DMS114 treated with DMSO at 0.1 percent for 48 hours (cell line): ENCODE measurements at regions not wholly inside any gene's neighbourhood (a gene's known extent, or its start where the extent isn't known, plus 50 kb on each side); places are given as distances from the start of the nearest gene placed in this dataset.
"Not testable (repeated sequence)": the region's sequence is repeated elsewhere in the genome, so short reads cannot be mapped to it uniquely, and the experiment has no call there.

Experiments
- DNase-seq: peaks from one replicate; lab custom pipeline; 2025; ENCODE audit not compliant: unreplicated experiment; lab: John Stamatoyannopoulos, UW

- no peak for DNase-seq
Measured at GRCh38 chr10:89944138-89944537, 242.7 kb downstream of the KIF20B start.

GRCh38 chr10:89946106-89946505, 244.7 kb downstream of the KIF20B start:
- no peak for DNase-seq

DNA sequence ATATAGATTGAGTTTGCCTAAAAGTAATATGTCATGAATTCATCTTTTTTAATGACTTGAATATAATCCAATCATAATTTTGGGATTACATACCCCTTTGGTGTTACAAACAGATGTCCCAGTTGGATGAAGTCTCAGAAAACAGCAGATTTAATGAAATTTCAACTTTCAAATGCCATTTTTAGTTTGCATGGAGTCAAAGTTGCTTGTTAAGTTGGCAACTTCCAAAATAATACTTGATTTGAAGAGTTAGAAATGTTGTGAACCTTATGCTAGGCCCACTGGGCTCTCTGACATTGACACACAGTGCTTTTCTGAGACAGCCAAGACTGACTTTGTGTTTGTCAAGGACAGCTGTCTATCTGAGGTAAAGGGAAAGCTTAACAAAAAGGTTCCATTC, 248.1 kb downstream of the KIF20B start:
- no peak for DNase-seq

DNA sequence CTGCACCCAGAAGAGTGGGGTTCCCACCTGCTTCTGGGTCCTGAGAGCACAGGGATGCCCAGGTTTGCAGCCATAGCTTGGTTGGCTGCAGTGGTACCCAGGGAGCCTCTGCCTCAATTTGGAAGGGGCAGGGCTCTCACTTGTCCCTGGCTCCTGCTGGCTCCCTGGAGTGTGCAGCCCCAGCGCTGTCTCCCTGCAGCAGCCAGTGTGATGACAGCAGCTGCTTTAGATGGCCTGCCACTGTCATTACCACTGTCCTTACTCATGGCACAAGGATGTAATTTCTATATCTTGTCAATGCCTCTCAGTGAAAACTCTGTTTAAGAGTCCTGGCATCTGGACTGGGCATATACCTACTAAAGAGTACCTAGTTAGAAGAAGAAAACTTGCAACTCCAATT, 250.9 kb downstream of the KIF20B start:
- DNase-seq, result no peak

DNA sequence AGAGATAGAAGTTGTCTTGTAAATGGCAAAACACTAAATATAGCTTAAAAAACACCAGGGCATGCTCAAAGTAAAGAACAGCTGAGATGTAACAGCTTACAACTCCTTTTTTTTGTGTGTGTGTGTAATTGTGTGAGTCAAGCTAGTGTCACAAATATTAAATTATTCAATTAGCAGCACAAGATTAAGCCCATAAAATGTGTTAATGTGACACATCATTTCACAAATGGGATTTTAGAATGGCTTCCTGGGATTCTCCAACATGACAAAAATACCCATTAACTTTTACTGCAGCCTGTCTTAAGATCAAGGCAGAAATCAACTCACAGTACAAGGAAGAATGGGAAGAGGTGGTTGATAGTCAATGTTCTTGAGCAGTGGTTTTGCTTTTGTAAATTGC, 251.4 kb downstream of the KIF20B start:
- no peak for DNase-seq

- DNase-seq, result no peak
Measured at GRCh38 chr10:89954061-89954460, 252.7 kb downstream of the KIF20B start.

GRCh38 chr10:89954787-89955566, 253.6 kb downstream of the KIF20B start:
- no peak for DNase-seq

DNA sequence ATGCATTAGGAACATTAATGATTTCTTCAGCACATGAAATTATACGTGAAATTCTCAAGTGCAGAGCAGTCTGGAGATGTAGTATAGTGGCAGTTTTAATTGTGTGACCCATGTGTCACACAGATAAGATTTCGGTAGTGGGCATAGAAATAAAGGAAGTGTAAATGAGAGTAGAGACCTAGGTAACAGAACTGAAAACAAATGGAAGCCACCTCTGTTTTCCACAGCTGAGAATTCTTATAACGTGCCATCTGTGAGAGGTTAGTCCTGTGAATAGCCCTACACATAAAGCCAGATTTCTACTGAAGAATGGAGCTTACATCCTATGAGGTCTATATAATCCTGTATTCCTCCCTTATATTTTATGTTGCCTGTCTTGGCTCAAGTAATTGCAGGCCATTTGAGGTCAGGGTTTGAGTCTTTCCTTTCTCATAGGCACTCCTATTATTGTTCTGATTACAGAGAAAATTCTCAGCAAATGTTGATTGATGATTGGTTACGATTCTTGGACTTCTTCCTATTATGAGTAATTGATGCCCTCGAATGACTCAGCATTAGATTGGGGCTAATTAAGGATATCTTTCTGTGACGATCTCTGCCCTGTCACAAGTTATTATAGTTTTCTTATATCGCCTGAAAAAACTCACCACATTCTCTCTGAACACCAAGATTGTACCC, 258.2 kb downstream of the KIF20B start:
- no peak for DNase-seq

DNA sequence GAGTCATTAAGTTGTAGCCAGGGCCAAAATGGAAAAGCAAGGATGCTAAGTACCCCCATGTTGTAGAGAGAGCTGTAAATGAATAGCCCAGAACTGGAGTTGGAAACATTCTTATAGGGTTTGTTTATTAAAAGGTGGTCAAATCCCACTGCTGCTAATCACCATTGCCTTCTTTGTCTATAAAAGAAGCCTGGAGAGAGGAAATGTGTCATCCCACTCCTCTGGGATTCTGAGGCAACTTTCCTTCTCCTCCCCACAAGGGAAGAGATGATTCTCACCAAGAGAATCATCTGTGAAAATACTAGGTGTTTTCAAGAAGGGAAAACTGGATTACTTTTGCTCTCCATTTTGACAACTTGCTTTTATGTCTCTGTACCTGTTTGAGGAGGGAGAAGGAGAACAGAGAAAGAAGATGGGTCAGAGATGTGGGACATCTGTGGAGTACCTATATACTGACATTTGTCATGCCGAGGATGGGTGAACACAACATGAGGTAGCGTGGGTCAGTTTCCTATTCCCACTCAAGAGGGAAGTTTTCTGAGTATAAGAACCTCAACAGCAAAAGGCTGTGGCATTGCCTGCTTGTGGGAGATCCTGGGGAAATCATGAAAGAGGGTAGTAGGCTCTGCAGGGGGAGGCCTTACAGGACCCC, 262.2 kb downstream of the KIF20B start:
- no peak for DNase-seq

- DNase-seq, result no peak
Measured at GRCh38 chr10:89966211-89966610, 264.8 kb downstream of the KIF20B start.

DNA sequence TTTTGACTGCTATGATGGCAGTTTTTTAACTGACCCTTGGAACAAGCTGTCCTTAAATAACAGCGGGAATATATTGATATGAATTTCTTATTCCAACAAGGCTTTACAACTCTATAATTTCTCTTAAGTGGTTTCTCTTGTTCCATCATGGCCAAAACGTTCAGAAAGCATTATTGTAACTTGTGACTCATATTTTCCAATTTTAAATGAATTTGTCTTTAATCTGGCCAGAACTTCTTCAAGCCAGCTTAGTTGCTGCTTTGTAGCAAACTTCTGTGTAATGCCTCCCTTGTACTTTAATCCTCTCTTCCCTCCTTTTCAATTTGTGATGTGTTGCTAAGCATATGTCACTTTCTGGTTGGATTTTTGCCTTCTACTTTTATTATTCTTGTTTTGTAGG, 271.9 kb downstream of the KIF20B start:
- no peak for DNase-seq

GRCh38 chr10:89975071-89975470, 273.7 kb downstream of the KIF20B start:
- no peak for DNase-seq

DNA sequence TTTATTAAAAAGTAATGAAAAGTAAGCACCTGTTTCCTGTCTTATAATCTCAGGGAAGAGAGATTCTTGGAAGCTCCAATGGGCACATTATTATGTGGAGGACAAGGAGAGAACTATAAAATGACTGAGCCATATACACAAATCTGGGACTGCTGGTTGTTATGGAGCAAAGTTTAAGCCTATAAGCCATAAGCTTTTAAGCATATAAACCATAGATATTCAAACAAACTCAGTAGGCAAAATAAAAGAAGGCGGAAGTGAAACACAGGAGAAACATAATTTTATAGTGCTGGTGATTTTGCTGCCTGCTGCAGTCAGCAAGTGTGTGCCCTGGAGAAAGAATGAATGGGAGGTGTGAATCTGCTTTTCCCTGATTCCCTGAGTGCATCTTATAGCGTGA, 274.4 kb downstream of the KIF20B start:
- DNase-seq, result no peak

GRCh38 chr10:89978081-89978480, 276.7 kb downstream of the KIF20B start:
- DNase-seq, result no peak

DNA sequence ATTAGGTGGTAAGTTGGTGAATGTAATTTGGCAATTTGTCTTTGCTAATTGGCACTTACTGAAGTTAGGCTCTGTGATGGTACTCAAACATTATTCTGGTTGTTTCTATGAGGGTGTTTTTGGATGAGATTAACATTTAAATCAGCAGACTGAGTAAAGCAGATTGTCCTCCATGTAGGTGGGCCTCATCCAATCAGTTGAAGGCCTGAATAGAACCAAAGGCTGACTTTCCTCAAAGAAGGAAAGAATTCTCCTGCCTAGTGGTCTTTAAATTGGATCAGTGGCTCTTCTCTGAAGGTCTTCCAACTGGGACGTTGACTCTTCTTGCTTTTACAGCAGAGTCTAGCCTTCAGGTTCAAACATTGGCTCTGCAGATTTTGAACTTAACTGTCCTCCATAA, 278.3 kb downstream of the KIF20B start:
- DNase-seq, result no peak

- DNase-seq, result no peak
Measured at GRCh38 chr10:89980166-89980565, 278.8 kb downstream of the KIF20B start.

DNA sequence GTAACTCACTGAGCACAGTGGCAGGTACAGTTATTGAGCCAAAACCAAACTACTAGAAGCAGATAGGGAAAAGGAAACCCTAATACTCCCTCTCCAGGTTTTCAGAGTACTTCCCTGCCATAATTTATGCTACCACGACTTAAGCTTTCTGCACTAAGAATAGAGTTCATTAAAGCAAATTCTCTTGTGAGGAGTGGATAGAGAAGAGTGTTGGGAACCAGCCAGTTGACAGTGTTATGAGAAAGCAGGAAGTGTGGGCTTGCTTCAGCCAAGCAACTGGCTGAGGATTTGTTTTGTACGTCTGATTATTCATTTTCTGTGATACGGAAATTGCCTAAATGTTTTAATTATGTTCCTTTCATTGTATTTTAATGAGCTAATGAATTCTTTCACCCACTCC, 280.5 kb downstream of the KIF20B start:
- DNase-seq, result no peak

DNA sequence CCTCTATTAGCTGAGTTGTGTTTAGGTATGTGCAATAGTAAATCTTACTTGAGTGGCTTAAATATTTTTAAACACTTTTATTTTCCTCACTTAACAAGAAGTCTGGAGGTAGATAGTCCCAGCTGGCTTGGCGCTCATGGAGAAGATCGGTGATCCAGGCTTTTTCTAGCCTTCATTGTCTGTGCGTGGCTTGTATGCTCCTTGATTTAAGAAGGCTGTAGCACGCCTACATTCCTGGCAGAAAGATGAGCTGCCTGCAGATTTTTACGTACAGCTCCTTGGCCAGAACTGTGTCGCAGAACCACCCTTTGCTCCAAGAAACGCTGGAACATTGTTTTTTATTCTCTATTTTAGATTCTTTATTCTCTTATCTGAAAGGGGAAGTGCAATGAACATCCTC, 284.1 kb downstream of the KIF20B start:
- DNase-seq, result no peak

GRCh38 chr10:89988361-89988760, 287.0 kb downstream of the KIF20B start:
- not testable (repeated sequence) for DNase-seq

- no peak for DNase-seq
Measured at GRCh38 chr10:89992575-89992974, 291.2 kb downstream of the KIF20B start.

DNA sequence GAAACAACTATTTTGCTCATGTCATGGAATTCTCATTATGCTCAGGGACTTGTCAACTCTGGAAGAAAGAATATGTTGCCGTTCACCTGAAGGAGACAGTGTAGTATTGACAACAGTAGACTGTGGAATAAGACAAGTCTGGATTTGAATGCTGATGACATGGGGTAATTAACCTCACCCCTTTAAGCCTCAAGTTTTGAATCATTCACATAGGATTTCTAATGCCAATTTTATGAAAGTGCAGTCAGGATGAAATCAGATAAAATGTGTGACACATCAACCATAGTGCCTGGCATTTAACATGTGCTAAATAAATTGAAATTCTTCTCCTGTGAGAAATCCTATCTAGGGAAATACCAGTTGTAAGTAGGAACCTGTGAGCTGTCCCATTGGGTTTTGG, 305.8 kb downstream of the KIF20B start:
- no peak for DNase-seq

DNA sequence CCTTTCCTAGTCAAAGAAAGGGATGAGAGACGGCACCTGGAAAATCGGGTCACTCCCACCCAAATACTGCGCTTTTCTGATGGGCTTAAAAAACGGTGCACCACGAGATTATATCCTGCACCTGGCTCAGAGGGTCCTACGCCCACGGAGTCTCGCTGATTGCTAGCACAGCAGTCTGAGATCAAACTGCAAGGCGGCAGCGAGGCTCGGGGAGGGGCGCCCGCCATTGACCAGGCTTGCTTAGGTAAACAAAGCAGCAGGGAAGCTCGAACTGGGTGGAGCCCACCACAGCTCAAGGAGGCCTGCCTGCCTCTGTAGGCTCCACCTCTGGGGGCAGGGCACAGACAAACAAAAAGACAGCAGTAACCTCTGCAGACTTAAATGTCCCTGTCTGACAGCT, 309.9 kb downstream of the KIF20B start:
- DNase-seq, result not testable (repeated sequence)
